Kidney (tissue), 13 donors: ENCODE measurements at regions not wholly inside any gene's neighbourhood (a gene's known extent, or its start where the extent isn't known, plus 50 kb on each side); places are given as distances from the start of the nearest gene placed in this dataset.

Experiments used
- DNase-seq, 5 donors: peaks; one replicate each; pipeline ENCODE4 v3.0.0-alpha.2; 2013 to 2020
- FAIRE-seq: peaks from 2 replicates; lab custom pipeline; 2012; peaks lifted over from hg19 to GRCh38; lab: Jason Lieb, UNC
- H3K27ac ChIP-seq, 2 donors: one replicate each; pipeline ENCODE4 v1.7.0; 2013; ENCODE audit warnings: low read depth in 2 of 2, low read length in 2 of 2, inconsistent platforms in 1 of 2
- H3K27me3 ChIP-seq: one replicate; pipeline ENCODE4 v1.7.1; 2013; ENCODE audit warnings: low read length, inconsistent platforms; ENCODE audit not compliant: control insufficient read depth, insufficient read depth
- H3K36me3 ChIP-seq, 3 donors: one replicate each; pipeline versions ENCODE4 v1.7.0 to v1.7.1; 2013; ENCODE audit warnings: low read length in 3 of 3, control low read depth in 1 of 3, inconsistent platforms in 1 of 3; ENCODE audit not compliant: insufficient read depth in 3 of 3, control insufficient read depth in 2 of 3
- H3K4me1 ChIP-seq, 3 donors: one replicate each; pipeline versions ENCODE4 v1.7.0 to v1.7.1; 2013; ENCODE audit warnings: low read length in 3 of 3, inconsistent platforms in 1 of 3, low read depth in 1 of 3; ENCODE audit not compliant: control insufficient read depth in 2 of 3, insufficient read depth in 2 of 3
- H3K4me3 ChIP-seq, 3 donors: one replicate each; pipeline versions ENCODE4 v1.7.0 to v1.8.1; 2013; ENCODE audit warnings: low read length in 3 of 3, control low read depth in 1 of 3, inconsistent platforms in 1 of 3
- H3K9ac ChIP-seq, 3 donors: one replicate each; pipeline versions ENCODE4 v1.7.0 to v1.7.1; 2013; ENCODE audit warnings: low read length in 3 of 3, control low read depth in 1 of 3, inconsistent platforms in 1 of 3
- H3K9me3 ChIP-seq, 3 donors: one replicate each; pipeline versions ENCODE4 v1.7.0 to v1.7.1; 2013; ENCODE audit warnings: low read length in 3 of 3, control low read depth in 1 of 3, inconsistent platforms in 1 of 3; ENCODE audit not compliant: control insufficient read depth in 2 of 3, insufficient read depth in 1 of 3
- intact Hi-C: fragments of 100-400 bp; cut with DNase I; formaldehyde crosslinking; loops from one replicate; pipeline ENCODE4 v1.11.1; 2022
- TF ChIP-seq, protein P1 (sequence below): IDR thresholded peaks from 3 replicates; pipeline ENCODE4 v1.5.1; 2012; ENCODE audit warnings: mild to moderate bottlenecking, moderate library complexity, borderline replicate concordance; ENCODE audit not compliant: insufficient read depth; ENCODE audit errors: extremely low read depth
- donor health status: control.
- donor health status: control.
- donor health status: control.
- donor health status: control.
- donor health status: control.
- donor health status: DM: yes; HTN: yes; CAD: no.
- donor health status: Normal renal cell carcinoma (clear cell type).

DNA sequence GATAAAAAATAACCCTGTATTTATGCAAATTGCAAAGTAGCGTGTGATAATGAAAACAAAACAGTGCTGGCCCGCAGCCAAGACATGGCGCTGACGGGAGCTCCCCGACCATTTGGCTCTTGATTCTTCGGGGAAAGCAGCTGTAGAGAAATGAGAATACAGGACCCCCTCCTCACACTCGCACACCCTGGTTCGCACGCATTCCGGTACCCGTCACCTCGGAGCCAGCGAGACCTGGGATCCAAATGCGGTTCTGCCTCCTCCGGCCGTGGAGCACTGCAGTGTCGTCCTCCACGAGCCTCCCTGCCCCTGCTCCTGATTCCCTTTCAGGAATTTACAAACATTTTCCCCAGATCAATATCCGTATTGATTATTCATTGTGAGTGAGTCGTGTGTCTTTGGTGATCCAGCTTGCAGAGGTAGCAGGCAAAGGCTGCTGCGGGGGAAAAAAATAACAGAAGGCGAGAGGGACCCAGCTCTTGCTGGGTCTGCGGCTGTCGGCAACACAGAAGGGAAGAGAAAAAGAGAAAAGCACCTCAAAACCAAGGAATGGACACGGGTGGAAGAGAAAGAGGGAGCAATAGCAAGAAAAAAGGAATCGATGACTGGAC is 184.1 kb upstream of the ZFHX3 start:
- Histone ChIP-seq H3K27ac (no peak overlapping the region), H3K36me3 (no peaks in the 10 kb centered on the region), H3K4me1 (no peaks in the 10 kb centered on the region), H3K4me3 (peak overlapping the region in 1 of 3 donors; percentile 8), H3K27me3 (no peaks in the 10 kb centered on the region), H3K9me3 (no peaks in the 10 kb centered on the region), H3K9ac (no peak overlapping the region)
- FAIRE-seq (no peak), DNase-seq (no peak)
- TF ChIP-seq, protein P1, sequence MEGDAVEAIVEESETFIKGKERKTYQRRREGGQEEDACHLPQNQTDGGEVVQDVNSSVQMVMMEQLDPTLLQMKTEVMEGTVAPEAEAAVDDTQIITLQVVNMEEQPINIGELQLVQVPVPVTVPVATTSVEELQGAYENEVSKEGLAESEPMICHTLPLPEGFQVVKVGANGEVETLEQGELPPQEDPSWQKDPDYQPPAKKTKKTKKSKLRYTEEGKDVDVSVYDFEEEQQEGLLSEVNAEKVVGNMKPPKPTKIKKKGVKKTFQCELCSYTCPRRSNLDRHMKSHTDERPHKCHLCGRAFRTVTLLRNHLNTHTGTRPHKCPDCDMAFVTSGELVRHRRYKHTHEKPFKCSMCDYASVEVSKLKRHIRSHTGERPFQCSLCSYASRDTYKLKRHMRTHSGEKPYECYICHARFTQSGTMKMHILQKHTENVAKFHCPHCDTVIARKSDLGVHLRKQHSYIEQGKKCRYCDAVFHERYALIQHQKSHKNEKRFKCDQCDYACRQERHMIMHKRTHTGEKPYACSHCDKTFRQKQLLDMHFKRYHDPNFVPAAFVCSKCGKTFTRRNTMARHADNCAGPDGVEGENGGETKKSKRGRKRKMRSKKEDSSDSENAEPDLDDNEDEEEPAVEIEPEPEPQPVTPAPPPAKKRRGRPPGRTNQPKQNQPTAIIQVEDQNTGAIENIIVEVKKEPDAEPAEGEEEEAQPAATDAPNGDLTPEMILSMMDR = no peak
- intact Hi-C loops = no loop called here

DNA sequence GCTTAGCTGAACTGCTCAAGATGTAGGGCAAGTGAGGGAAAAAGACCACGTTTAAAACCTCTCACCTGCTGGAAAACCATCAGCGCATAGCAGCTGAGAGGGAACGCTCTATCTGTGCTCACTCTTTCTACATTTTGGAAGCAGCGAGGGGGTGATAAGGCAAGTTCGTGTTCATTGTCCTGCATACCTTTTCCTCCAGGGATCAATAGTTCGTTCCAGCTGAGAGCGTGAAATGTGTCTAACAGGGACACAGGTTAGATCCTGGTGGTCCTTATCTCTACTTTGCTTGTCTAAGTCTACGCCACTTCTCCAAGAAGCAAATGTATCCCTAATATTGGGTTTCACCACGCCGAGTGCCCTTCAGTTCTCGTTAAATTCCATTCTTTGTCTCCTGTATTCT is 183.5 kb upstream of the ZFHX3 start:
- intact Hi-C loops = no loop called here
- no peak for FAIRE-seq
- Histone ChIP-seq H3K27me3 (no peaks in the 10 kb centered on the region), H3K36me3 (no peaks in the 10 kb centered on the region), H3K9ac (no peak overlapping the region), H3K27ac (no peak overlapping the region), H3K9me3 (no peaks in the 10 kb centered on the region), H3K4me3 (no peak overlapping the region), H3K4me1 (no peaks in the 10 kb centered on the region)
- no peak for DNase-seq
- TF ChIP-seq, protein P1 = no peak

DNA sequence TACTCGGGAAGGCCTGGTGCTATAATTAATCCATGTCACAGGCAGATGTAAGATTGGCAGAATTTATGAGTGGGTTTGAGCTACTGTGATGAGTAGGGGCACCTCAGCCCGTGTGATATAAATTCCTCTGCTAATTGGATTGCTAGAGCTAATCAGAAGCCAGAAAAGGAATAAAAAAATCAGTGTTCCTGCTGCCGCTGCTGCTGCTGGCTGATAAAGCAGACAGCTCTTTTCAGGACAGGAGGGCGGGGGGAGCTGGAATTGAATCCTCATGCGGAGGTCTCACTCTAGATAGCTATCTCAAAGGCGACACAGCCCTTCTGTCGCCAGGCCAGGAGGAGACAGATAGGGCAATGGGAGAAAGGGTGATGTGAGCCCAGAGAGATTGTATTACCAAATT is 182.7 kb upstream of the ZFHX3 start:
- H3K4me3 ChIP-seq = no peak overlapping the region
- FAIRE-seq (no peak), DNase-seq (no peak)
- H3K4me1 ChIP-seq = no peaks in the 10 kb centered on the region
- H3K36me3 ChIP-seq = no peaks in the 10 kb centered on the region
- TF ChIP-seq, protein P1 = no peak
- no peaks in the 10 kb centered on the region for H3K9me3 ChIP-seq
- intact Hi-C loops = no loop called here
- H3K27me3 ChIP-seq = no peaks in the 10 kb centered on the region
- no peak overlapping the region for H3K9ac ChIP-seq
- H3K27ac ChIP-seq = no peak overlapping the region

DNA sequence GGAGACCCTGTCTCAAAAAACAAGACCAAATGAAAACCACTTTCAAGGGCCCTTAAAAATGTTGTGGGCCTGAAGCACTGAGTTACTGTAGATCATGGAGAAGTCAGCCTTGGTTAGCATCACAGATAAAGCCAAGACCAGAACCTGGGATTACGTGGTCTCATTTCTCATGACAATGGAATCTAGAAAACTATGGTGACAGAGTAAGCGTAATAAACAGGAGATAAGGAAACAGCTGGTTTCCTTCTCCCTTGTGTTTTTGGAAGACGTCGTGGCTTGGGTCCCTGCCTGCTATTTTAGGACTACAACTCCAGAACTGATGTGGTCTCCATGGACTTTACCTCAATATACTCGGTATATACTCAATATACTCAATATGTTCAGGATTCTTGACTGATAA is 180.7 kb upstream of the ZFHX3 start:
- FAIRE-seq = no peak

More for the DNA sequence above, 180.7 kb upstream of the ZFHX3 start:
- no peaks in the 10 kb centered on the region for H3K4me1 ChIP-seq
- no peaks in the 10 kb centered on the region for H3K27me3 ChIP-seq
- no peak overlapping the region for H3K27ac ChIP-seq
- no peaks in the 10 kb centered on the region for H3K36me3 ChIP-seq
- H3K9me3 ChIP-seq = no peaks in the 10 kb centered on the region
- H3K4me3 ChIP-seq = no peak overlapping the region
- DNase-seq = peak in 2 of 5 donors; percentile 8 to 62
- TF ChIP-seq, protein P1 = no peak
- no peak overlapping the region for H3K9ac ChIP-seq
- intact Hi-C loops = no loop called here
